GM12892 (cell line): ENCODE measurements at regions not wholly inside any gene's neighbourhood (a gene's known extent, or its start where the extent isn't known, plus 50 kb on each side); places are given as distances from the start of the nearest gene placed in this dataset.

ENCODE experiments used
- POLR2A ChIP-seq: IDR thresholded peaks from 2 replicates; pipeline ENCODE4 v1.6.1; 2011; ENCODE audit warnings: low read depth, low read length, control low read depth
- POLR2AphosphoS5 ChIP-seq: IDR thresholded peaks from 2 replicates; pipeline ENCODE4 v1.6.1; 2011; ENCODE audit warnings: low read depth, low read length, control low read depth
- TAF1 ChIP-seq: IDR thresholded peaks from 2 replicates; pipeline ENCODE4 v1.6.1; 2011; ENCODE audit warnings: low read depth, mild to moderate bottlenecking, control low read depth, low read length, borderline replicate concordance

DNA sequence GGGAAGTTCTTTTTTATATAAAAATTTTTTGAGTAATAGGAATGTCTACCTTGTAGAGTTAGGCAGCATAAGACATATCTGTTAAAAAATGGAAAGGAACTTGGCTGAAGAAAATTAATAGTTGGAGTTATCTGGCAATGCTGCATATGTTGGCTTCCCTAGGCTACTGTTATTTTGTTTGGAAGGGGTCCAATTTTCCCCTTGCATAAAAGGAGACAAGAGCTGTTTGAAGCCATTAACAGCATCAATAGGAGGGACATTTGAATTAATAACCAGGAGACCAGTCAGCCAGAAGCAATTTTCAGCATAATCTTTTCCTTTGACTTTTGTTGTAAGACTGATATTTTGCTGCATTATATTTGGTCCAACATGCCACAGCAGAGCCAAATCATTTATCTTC lies 80.9 kb upstream of the TAB2 start:
- no peak for TF ChIP-seq TAF1
- TF ChIP-seq POLR2A: no peak
- no peak for TF ChIP-seq POLR2AphosphoS5
